Endothelial cell of umbilical vein (primary cell): ENCODE measurements at regions not wholly inside any gene's neighbourhood (a gene's known extent, or its start where the extent isn't known, plus 50 kb on each side); places are given as distances from the start of the nearest gene placed in this dataset.

Experiments
- BruUV-seq: library from RNA; stranded (reverse); fragments of 400-500 nt; replicated peaks from 2 replicates; lab custom pipeline; 2021; lab: Mats Ljungman, UMichigan
- CTCF ChIA-PET: fragments of 300-600, 350-600 bp; sonication (Branson Sonifier 250); formaldehyde crosslinking; loops from one replicate; lab custom pipeline; 2021; ENCODE audit warnings: antibody characterized with exemption, inconsistent platforms; lab: Charles Lee
- POLR2A ChIA-PET: fragments of 300-600, 350-600 bp; sonication (Branson Sonifier 250); formaldehyde crosslinking; loops from one replicate; lab custom pipeline; 2021; ENCODE audit warnings: antibody characterized with exemption, inconsistent platforms; lab: Charles Lee
- DNase-seq: peaks from one replicate; pipeline ENCODE4 v3.0.0-alpha.2; 2011; ENCODE audit warnings: low read depth, low spot score
- FAIRE-seq: peaks from 2 replicates; lab custom pipeline; 2011; peaks lifted over from hg19 to GRCh38; lab: Jason Lieb, UNC
- H2AFZ ChIP-seq: 2 replicates; pipeline ENCODE4 v1.6.0; 2012; ENCODE audit warnings: low read depth, low read length, control low read depth, inconsistent platforms
- H3K27ac ChIP-seq: 2 replicates; pipeline ENCODE4 v1.5.1; 2011; ENCODE audit warnings: low read depth, mild to moderate bottlenecking, control low read depth, low read length, moderate library complexity; ENCODE audit not compliant: insufficient read depth
- H3K27me3 ChIP-seq, 2 experiments: 2 replicates each; pipeline versions ENCODE4 v1.6.0 to v1.6.1; 2011; ENCODE audit warnings: low read length in 2 of 2, mixed read lengths in 1 of 2; ENCODE audit not compliant: control insufficient read depth in 2 of 2, insufficient read depth in 2 of 2
- H3K36me3 ChIP-seq, 2 experiments: 2 replicates in 1 of 2; 3 replicates in 1 of 2; pipeline ENCODE4 v1.5.1; 2011; ENCODE audit warnings: low read length in 2 of 2, mild to moderate bottlenecking in 1 of 2, moderate library complexity in 1 of 2; ENCODE audit not compliant: control insufficient read depth in 2 of 2, insufficient read depth in 2 of 2; ENCODE audit errors: extremely low read depth in 1 of 2
- H3K4me1 ChIP-seq: 3 replicates; pipeline ENCODE4 v1.5.1; 2011; ENCODE audit warnings: mild to moderate bottlenecking, low read length; ENCODE audit not compliant: control insufficient read depth, insufficient read depth; ENCODE audit errors: extremely low read depth
- H3K4me2 ChIP-seq: 2 replicates; pipeline ENCODE4 v1.6.1; 2011; ENCODE audit warnings: low read length, control low read depth, mixed read lengths; ENCODE audit not compliant: insufficient read depth
- H3K4me3 ChIP-seq, 3 experiments: fragments of 200-600 bp in 1 of 3; sonication (generic), shearing (Covaris generic) in 1 of 3; replicated peaks in 1 of 3; 2 replicates each; pipeline ENCODE4 v1.5.1; 2011 to 2016; ENCODE audit warnings: control low read depth in 3 of 3, low read length in 3 of 3, mild to moderate bottlenecking in 2 of 3, inconsistent platforms in 1 of 3, low read depth in 1 of 3, moderate library complexity in 1 of 3; ENCODE audit not compliant: insufficient read depth in 1 of 3
- H3K79me2 ChIP-seq: 2 replicates; pipeline ENCODE4 v1.6.0; 2012; ENCODE audit warnings: low read length, inconsistent platforms; ENCODE audit not compliant: control insufficient read depth, insufficient read depth
- H3K9ac ChIP-seq: replicated peaks from 2 replicates; pipeline ENCODE3; 2011; ENCODE audit warnings: low read length, control low read depth; ENCODE audit not compliant: insufficient read depth; ENCODE audit errors: extremely low read depth
- H3K9me1 ChIP-seq: replicated peaks from 3 replicates; pipeline ENCODE4 v1.6.0; 2011; ENCODE audit warnings: mild to moderate bottlenecking, low read length; ENCODE audit not compliant: control insufficient read depth, insufficient read depth; ENCODE audit errors: extremely low read depth
- H3K9me3 ChIP-seq: replicated peaks from 2 replicates; pipeline ENCODE4 v1.5.1; 2012; ENCODE audit warnings: low read length, inconsistent platforms; ENCODE audit not compliant: control insufficient read depth, insufficient read depth
- H4K20me1 ChIP-seq: replicated peaks from 2 replicates; pipeline ENCODE3; 2011; ENCODE audit warnings: mild to moderate bottlenecking, low read length; ENCODE audit not compliant: control insufficient read depth, insufficient read depth; ENCODE audit errors: extremely low read depth
- CTCF ChIP-seq, 2 donors: IDR thresholded peaks; 1 replicate in 1 of 2; 2 replicates in 1 of 2; pipeline ENCODE4 v1.5.1; 2011; ENCODE audit warnings: low read length in 2 of 2, mild to moderate bottlenecking in 2 of 2, moderate library complexity in 2 of 2, control low read depth in 1 of 2, inconsistent platforms in 1 of 2, low read depth in 1 of 2; ENCODE audit not compliant: insufficient read depth in 1 of 2; ENCODE audit errors: extremely low read depth in 1 of 2
- EZH2 ChIP-seq: IDR thresholded peaks from 2 replicates; pipeline ENCODE4 v1.6.1; 2012; ENCODE audit warnings: borderline replicate concordance, low read depth, mild to moderate bottlenecking, moderate library complexity, low read length, inconsistent platforms; ENCODE audit not compliant: severe bottlenecking
- FOS ChIP-seq: IDR thresholded peaks from 2 replicates; pipeline ENCODE4 v1.6.1; 2011; ENCODE audit warnings: mild to moderate bottlenecking, low read length, moderate library complexity, borderline replicate concordance; ENCODE audit not compliant: insufficient read depth
- GATA2 ChIP-seq: IDR thresholded peaks from 2 replicates; pipeline ENCODE4 v1.7.0; 2011; ENCODE audit warnings: low read depth, mild to moderate bottlenecking, moderate library complexity, mixed read lengths, low read length; ENCODE audit not compliant: insufficient read length, insufficient read depth
- JUN ChIP-seq: IDR thresholded peaks from 2 replicates; pipeline ENCODE4 v1.6.1; 2011; ENCODE audit warnings: borderline replicate concordance, low read depth; ENCODE audit not compliant: insufficient read length, insufficient read depth
- MAX ChIP-seq: IDR thresholded peaks from 2 replicates; pipeline ENCODE4 v1.6.1; 2011; ENCODE audit not compliant: insufficient read depth, insufficient read length
- MYC ChIP-seq: IDR thresholded peaks from one replicate; pipeline ENCODE4 v1.6.1; 2011; ENCODE audit warnings: mild to moderate bottlenecking, low read depth, low read length
- POLR2A ChIP-seq: IDR thresholded peaks from 2 replicates; pipeline ENCODE4 v1.6.1; 2012; ENCODE audit warnings: low read depth, mild to moderate bottlenecking, control low read depth, low read length
- POLR2AphosphoS5 ChIP-seq: IDR thresholded peaks from 2 replicates; pipeline ENCODE4 v1.6.1; 2012; ENCODE audit warnings: low read depth, mild to moderate bottlenecking, control low read depth, low read length, moderate library complexity; ENCODE audit not compliant: insufficient read depth
- dilution Hi-C: fragments of 300-500 bp; cut with MboI; formaldehyde crosslinking; loops from one replicate; pipeline ENCODE4 v1.15.0; 2019; ENCODE audit warnings: low sequenced_read_pairs; ENCODE audit not compliant: extremely low pct_ligation_motif_present
- intact Hi-C: fragments of 100-400 bp; cut with micrococcal nuclease; formaldehyde crosslinking; loops from one replicate; pipeline ENCODE4 v1.10.0; 2022

GRCh38 chr4:147085781-147086180, 140.1 kb upstream of the TTC29 start:
- intact Hi-C loops (no loop called here), dilution Hi-C loops (no loop called here)
- no peak overlapping the region for H3K4me2 ChIP-seq
- no peak overlapping the region for H3K9ac ChIP-seq
- H3K4me3 ChIP-seq = no peak overlapping the region
- no peaks in the 10 kb centered on the region for H4K20me1 ChIP-seq
- no peaks in the 10 kb centered on the region for H3K9me3 ChIP-seq
- no peak for TF ChIP-seq FOS
- no peak for TF ChIP-seq JUN
- no peak for TF ChIP-seq GATA2
- no peak for TF ChIP-seq CTCF (IDR thresholded peaks at IDR 0.05; ENCODE audit: extremely low read depth in 1 of 2, insufficient read depth in 1 of 2, low read depth in 1 of 2, low read length in 2 of 2)
- no peak for TF ChIP-seq EZH2
- no peak for TF ChIP-seq POLR2A
- TF ChIP-seq POLR2AphosphoS5 = no peak
- no peak for TF ChIP-seq MAX
- TF ChIP-seq MYC = no peak
- no peaks in the 10 kb centered on the region for H3K79me2 ChIP-seq
- H2AFZ ChIP-seq = no peak overlapping the region
- H3K27ac ChIP-seq = no peak overlapping the region
- ChIA-PET POLR2A (no interaction called here), CTCF (interaction anchor here (1.0 kb wide), 1 partner anchor 14 kb away, joined by 3 read pairs; no protein-coding TSS in a partner anchor)
- H3K27me3 ChIP-seq = peaks cover 4 to 8% of the 10 kb centered on the region in 2 experiments
- H3K36me3 ChIP-seq = no peaks in the 10 kb centered on the region
- H3K9me1 ChIP-seq = no peaks in the 10 kb centered on the region
- DNase-seq = no peak
- H3K4me1 ChIP-seq = no peaks in the 10 kb centered on the region
- FAIRE-seq = no peak
- BruUV-seq = no TSS peak
